HG02678 (cell line): ENCODE measurements at regions not wholly inside any gene's neighbourhood (a gene's known extent, or its start where the extent isn't known, plus 50 kb on each side); places are given as distances from the start of the nearest gene placed in this dataset.

Experiments
- ATAC-seq: cut with Tn5 transposase; IDR thresholded peaks from one replicate; pipeline ENCODE4 v1.9.1; 2021; ENCODE audit warnings: mild to moderate bottlenecking, moderate library complexity; ENCODE audit not compliant: unreplicated experiment

GRCh38 chr12:115207216-115207915 is 523.4 kb upstream of the TBX3 start:
- ATAC-seq = no peak

- no peak for ATAC-seq
Observed at GRCh38 chr12:115206801-115207200, 522.8 kb upstream of the TBX3 start.

- no peak for ATAC-seq
Observed at GRCh38 chr12:115205755-115206308, 521.9 kb upstream of the TBX3 start.

DNA sequence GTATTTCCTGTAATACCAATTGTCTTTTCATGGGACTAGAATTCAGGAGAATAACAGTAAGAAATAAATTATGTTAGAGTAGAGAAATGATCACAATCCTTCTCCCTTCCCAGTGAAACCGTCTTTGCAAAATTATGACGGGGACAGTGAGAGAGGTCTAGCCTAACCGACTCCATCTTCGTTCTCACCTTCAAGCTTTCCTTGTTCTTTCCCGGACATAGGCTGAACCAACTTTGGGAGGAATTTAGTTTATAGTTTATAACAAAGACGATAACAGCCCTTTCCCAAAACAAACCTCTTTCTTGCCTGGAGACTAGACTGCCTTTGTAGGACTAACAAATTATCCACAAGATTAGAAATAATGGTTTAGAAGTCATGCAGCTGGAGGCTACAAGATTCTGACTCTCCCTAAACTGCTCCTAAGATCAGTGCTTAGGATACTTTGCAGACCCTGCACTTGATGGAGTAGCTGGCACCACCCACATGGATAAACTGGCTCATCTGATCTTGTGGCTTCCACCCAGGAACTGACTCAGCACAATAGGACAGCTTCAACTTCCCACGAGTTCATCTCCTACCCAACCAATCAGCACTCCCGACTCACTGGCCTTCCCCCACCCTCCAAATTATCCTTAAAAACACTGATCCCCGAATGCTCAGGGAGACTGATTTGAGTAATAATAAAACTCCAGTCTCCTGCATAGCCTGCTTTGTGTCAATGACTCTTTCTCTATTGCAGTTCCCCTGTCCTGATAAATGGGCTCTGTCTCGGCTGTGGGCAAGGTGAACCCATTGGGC is 521.2 kb upstream of the TBX3 start:
- no peak for ATAC-seq

DNA sequence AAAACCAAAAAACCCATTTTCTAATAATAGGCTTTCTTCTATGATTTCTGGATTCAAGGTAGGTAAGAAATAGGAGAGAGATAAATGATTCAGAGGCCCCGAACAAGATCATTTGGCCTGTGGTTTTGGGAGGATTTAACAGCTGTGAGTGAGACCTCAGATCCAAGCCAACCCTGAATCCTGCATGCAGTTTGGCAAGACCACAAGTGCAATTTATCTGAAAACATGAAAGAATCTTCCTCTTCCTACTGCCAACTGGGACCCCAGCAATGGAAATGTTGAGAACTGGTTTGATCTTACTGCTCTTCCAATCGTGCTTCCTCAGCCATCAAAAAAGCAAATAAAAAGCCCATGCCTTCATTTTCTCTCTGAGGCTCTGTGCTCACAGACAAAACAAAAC is 519.7 kb upstream of the TBX3 start:
- ATAC-seq = no peak

DNA sequence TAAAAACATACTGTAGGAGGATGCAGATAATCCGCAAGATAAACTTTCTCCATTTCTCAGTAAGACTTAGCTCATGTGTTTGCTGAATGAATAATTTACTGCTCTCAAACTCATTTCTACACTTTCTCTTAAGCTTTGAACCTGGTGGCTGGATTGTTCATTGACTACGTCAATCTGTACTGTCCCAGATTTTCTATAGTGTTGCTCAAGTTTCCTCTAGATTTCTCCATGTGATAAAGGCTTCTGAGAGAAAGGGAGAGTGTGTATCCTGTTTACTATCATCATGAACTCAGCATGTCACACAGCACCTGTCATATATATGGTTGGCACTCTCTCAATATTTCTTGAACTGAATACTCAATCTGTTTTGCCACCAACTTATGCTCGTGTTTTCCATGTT is 518.0 kb upstream of the TBX3 start:
- no peak for ATAC-seq

- no peak for ATAC-seq
Observed at GRCh38 chr12:115199831-115200230, 515.9 kb upstream of the TBX3 start.

GRCh38 chr12:115194857-115195256 is 510.9 kb upstream of the TBX3 start:
- ATAC-seq = no peak

GRCh38 chr12:115194448-115194847 is 510.5 kb upstream of the TBX3 start:
- no peak for ATAC-seq

DNA sequence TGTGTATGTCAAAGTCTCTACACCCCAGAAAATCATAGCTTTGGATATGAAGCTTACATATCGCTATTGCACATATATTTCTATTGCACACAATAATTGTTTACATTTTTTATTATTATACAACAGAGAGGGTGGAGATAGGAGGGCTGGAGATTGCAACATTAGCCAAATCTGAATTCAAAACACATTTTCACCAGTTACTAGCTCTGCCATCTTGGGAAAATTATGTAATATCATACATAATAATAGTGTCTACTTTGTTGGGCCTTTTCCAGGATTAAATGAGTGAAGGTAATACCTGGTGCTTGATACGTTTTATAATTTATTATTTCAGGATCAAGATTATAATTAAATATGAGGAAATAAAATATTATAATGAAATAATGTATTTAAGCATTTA is 507.4 kb upstream of the TBX3 start:
- ATAC-seq = no peak

GRCh38 chr12:115190010-115190770 is 506.2 kb upstream of the TBX3 start:
- ATAC-seq = no peak

GRCh38 chr12:115185506-115185905 is 501.5 kb upstream of the TBX3 start:
- no peak for ATAC-seq

GRCh38 chr12:115183752-115184151 is 499.8 kb upstream of the TBX3 start:
- ATAC-seq = no peak

DNA sequence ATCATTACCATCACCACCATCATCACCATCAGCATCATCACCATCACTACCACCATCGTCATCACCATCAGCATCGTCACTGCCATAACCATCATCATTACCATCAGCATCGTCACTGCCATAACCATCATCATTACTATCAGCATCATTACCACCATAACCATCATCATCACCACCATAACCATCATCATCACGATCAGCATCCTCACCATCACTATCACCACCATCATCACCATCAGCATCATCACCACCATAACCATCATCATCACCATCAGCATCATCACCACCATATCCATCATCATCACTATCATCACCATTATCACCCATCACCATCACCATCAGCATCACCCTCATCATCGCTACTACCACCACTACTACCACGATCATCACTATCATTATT is 493.9 kb upstream of the TBX3 start:
- no peak for ATAC-seq

GRCh38 chr12:115176741-115177400 is 492.9 kb upstream of the TBX3 start:
- ATAC-seq = no peak

- ATAC-seq = no peak
Observed at GRCh38 chr12:115174920-115175319, 490.9 kb upstream of the TBX3 start.

DNA sequence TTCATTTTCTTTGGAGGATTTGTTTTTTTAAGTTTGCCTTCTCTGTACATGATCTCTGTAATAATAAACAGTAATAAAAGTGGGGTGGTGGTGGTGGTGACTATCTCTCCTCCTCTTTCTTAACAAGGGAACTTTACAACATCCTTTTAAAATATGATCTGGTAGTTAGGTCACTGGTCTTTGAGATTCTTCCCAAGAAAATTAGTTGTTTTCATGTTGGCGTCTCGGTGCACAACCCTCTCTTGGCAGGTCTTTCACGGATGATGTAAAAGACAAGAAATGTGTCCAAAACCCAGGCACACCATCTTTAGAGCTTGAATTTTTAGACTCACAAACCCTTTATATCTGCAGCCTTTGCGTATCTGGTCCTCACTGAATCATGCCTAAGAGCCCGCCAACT is 488.5 kb upstream of the TBX3 start:
- no peak for ATAC-seq

DNA sequence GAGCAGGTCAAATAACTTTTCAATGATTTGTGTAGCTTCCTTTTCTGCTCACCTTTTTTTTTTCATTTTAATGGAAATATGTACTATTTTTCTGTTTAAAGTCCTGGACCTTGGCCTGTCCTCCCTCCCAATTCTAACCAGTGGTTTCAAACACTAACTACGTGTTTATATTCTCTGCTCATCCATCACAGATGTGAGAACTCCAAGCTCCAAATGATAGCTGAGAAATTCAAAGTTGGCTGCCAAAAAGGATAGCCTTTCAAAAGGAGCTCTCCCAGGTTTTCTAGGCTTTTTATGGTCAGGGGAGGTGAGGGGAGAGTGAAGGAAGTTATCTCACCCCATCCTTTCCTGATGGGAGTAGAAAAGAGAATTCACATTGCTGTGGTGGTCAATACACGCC is 486.0 kb upstream of the TBX3 start:
- no peak for ATAC-seq

- ATAC-seq = no peak
Observed at GRCh38 chr12:115166698-115167315, 482.8 kb upstream of the TBX3 start.

- ATAC-seq = no peak
Observed at GRCh38 chr12:115163710-115164109, 479.7 kb upstream of the TBX3 start.
